Suprapubic skin (tissue), 4 donors: ENCODE measurements at regions not wholly inside any gene's neighbourhood (a gene's known extent, or its start where the extent isn't known, plus 50 kb on each side); places are given as distances from the start of the nearest gene placed in this dataset.

Experiments
- DNase-seq, 2 donors: peaks; one replicate each; pipeline ENCODE4 v3.0.0-alpha.2; 2019; ENCODE audit warnings: low spot score in 2 of 2
- H3K27ac ChIP-seq: fragments of 200-600 bp; sonication (generic); one replicate; pipeline ENCODE4 v1.5.1; 2019
- H3K27me3 ChIP-seq: fragments of 200-600 bp; sonication (generic); one replicate; pipeline ENCODE4 v1.5.1; 2019
- H3K36me3 ChIP-seq: fragments of 200-600 bp; sonication (generic); one replicate; pipeline ENCODE4 v1.5.1; 2019
- H3K4me1 ChIP-seq: fragments of 200-600 bp; sonication (generic); one replicate; pipeline ENCODE4 v1.5.1; 2019
- H3K4me3 ChIP-seq: fragments of 200-600 bp; sonication (generic); one replicate; pipeline ENCODE4 v1.5.1; 2019; ENCODE audit warnings: mild to moderate bottlenecking
- H3K9me3 ChIP-seq: fragments of 200-600 bp; sonication (generic); one replicate; pipeline ENCODE4 v1.5.1; 2019
- CTCF ChIP-seq, 2 donors: fragments of 200-600 bp in 1 of 2; fragments of 450-650 bp in 1 of 2; sonication (generic) in 1 of 2; IDR thresholded peaks; one replicate each; pipeline ENCODE4 v1.5.1; 2016 to 2019; ENCODE audit warnings: antibody characterized with exemption in 2 of 2, mild to moderate bottlenecking in 1 of 2, moderate library complexity in 1 of 2
- EP300 ChIP-seq: sonication (generic); formaldehyde crosslinking; IDR thresholded peaks from one replicate; pipeline ENCODE4 v1.6.1; 2017; ENCODE audit warnings: antibody characterized with exemption
- POLR2A ChIP-seq, 2 donors: fragments of 450-650 bp; IDR thresholded peaks; one replicate each; pipeline ENCODE4 v1.6.1; 2017; ENCODE audit warnings: antibody characterized with exemption in 2 of 2, mild to moderate bottlenecking in 2 of 2, moderate library complexity in 2 of 2
- POLR2AphosphoS5 ChIP-seq, 3 donors: sonication (generic); formaldehyde crosslinking; IDR thresholded peaks; one replicate each; pipeline ENCODE4 v1.6.1; 2017; ENCODE audit warnings: antibody characterized with exemption in 3 of 3
- WGBS: methylation state at CpG from one replicate; pipeline ENCODE4 v1.1.5; 2018; 5-methylcytosine and 5-hydroxymethylcytosine counted together

GRCh38 chr17:72565006-72565405 is 444.2 kb downstream of the SOX9 start:
- no peak for DNase-seq
- H3K27ac ChIP-seq: no peak overlapping the region
- no peak for TF ChIP-seq POLR2A (IDR thresholded peaks at IDR 0.05)
- no peak for TF ChIP-seq EP300
- TF ChIP-seq CTCF (IDR thresholded peaks at IDR 0.05): no peak
- TF ChIP-seq POLR2AphosphoS5 (IDR thresholded peaks at IDR 0.05): no peak
- H3K9me3 ChIP-seq: no peaks in the 10 kb centered on the region
- H3K27me3 ChIP-seq: peaks cover 5% of the 10 kb centered on the region
- H3K36me3 ChIP-seq: no peaks in the 10 kb centered on the region
- no peak overlapping the region for H3K4me3 ChIP-seq
- whole genome bisulfite sequencing: 75% methylated on average over 5 of the region's 5 CpGs
- peaks cover 9% of the 10 kb centered on the region for H3K4me1 ChIP-seq

- Histone ChIP-seq H3K4me1 (peaks cover 1% of the 10 kb centered on the region), H3K27ac (no peak overlapping the region), H3K27me3 (peaks cover 5% of the 10 kb centered on the region), H3K36me3 (no peaks in the 10 kb centered on the region), H3K9me3 (no peaks in the 10 kb centered on the region), H3K4me3 (no peak overlapping the region)
- no peak for TF ChIP-seq EP300
- TF ChIP-seq POLR2AphosphoS5 (IDR thresholded peaks at IDR 0.05): no peak
- TF ChIP-seq CTCF (IDR thresholded peaks at IDR 0.05): no peak
- TF ChIP-seq POLR2A (IDR thresholded peaks at IDR 0.05): no peak
- WGBS: 94% methylated on average over 7 of the region's 7 CpGs
- DNase-seq: no peak
Observed at GRCh38 chr17:72565758-72566157, 444.9 kb downstream of the SOX9 start.

- 68% methylated on average over 8 of the region's 8 CpGs for WGBS
- no peaks in the 10 kb centered on the region for H3K4me1 ChIP-seq
- H3K27me3 ChIP-seq: peaks cover 9% of the 10 kb centered on the region
- TF ChIP-seq POLR2AphosphoS5 (IDR thresholded peaks at IDR 0.05): no peak
- no peak for TF ChIP-seq CTCF (IDR thresholded peaks at IDR 0.05)
- TF ChIP-seq EP300: no peak
- no peak for TF ChIP-seq POLR2A (IDR thresholded peaks at IDR 0.05)
- no peaks in the 10 kb centered on the region for H3K9me3 ChIP-seq
- no peak for DNase-seq
- no peaks in the 10 kb centered on the region for H3K36me3 ChIP-seq
- H3K4me3 ChIP-seq: no peak overlapping the region
- no peak overlapping the region for H3K27ac ChIP-seq
Observed at GRCh38 chr17:72566671-72567484, 446.1 kb downstream of the SOX9 start.

- Histone ChIP-seq H3K27me3 (peaks cover 9% of the 10 kb centered on the region), H3K4me1 (peaks cover 3% of the 10 kb centered on the region), H3K36me3 (no peaks in the 10 kb centered on the region), H3K27ac (no peak overlapping the region), H3K4me3 (no peak overlapping the region), H3K9me3 (no peaks in the 10 kb centered on the region)
- TF ChIP-seq CTCF (IDR thresholded peaks at IDR 0.05) (no peak), POLR2AphosphoS5 (IDR thresholded peaks at IDR 0.05) (no peak), POLR2A (IDR thresholded peaks at IDR 0.05) (no peak), EP300 (no peak)
- no peak for DNase-seq
- WGBS: 58% methylated on average over 3 of the region's 3 CpGs
Observed at GRCh38 chr17:72567774-72568173, 447.0 kb downstream of the SOX9 start.

- 53% methylated on average over 14 of the region's 19 CpGs for WGBS
- H3K36me3 ChIP-seq: no peaks in the 10 kb centered on the region
- H3K9me3 ChIP-seq: no peaks in the 10 kb centered on the region
- no peak overlapping the region for H3K27ac ChIP-seq
- TF ChIP-seq EP300: no peak
- TF ChIP-seq POLR2A (IDR thresholded peaks at IDR 0.05): no peak
- TF ChIP-seq CTCF (IDR thresholded peaks at IDR 0.05): no peak
- TF ChIP-seq POLR2AphosphoS5 (IDR thresholded peaks at IDR 0.05): no peak
- H3K4me3 ChIP-seq: no peak overlapping the region
- no peak for DNase-seq
- H3K27me3 ChIP-seq: peaks cover 9% of the 10 kb centered on the region
- H3K4me1 ChIP-seq: peaks cover 10% of the 10 kb centered on the region
Observed at GRCh38 chr17:72569148-72569946, 448.5 kb downstream of the SOX9 start.
